GM12878 (cell line): ENCODE measurements at regions not wholly inside any gene's neighbourhood (a gene's known extent, or its start where the extent isn't known, plus 50 kb on each side); places are given as distances from the start of the nearest gene placed in this dataset.

Source experiments
- ATAC-seq: fragments of 200-7000 bp; cut with Tn5 transposase; 3 replicates; pipeline ENCODE4 v1.9.1; 2020; ENCODE audit warnings: mild to moderate bottlenecking, moderate library complexity
- BruUV-seq: library from RNA; stranded (reverse); fragments of 400-500 nt; replicated peaks from 2 replicates; lab custom pipeline; 2021; lab: Mats Ljungman, UMichigan
- CTCF ChIA-PET: fragments of 300-600 bp; sonication (Branson Sonifier 250); formaldehyde crosslinking; extraction: SDS; loops from one replicate; lab custom pipeline; 2021; ENCODE audit warnings: inconsistent platforms; lab: Yijun Ruan, JAX
- POLR2A ChIA-PET: fragments of 350-600 bp; formaldehyde crosslinking; extraction: SDS; loops from one replicate; lab custom pipeline; 2021; ENCODE audit warnings: inconsistent platforms; lab: Charles Lee
- RAD21 ChIA-PET: fragments of 300-600 bp; sonication (Branson Sonifier 250); formaldehyde crosslinking; loops from one replicate; lab custom pipeline; 2023; ENCODE audit warnings: antibody characterized with exemption; ENCODE audit not compliant: unreplicated experiment; lab: Charles Lee
- SMC1A ChIA-PET: fragments of 300-600 bp; sonication (Branson Sonifier 250); formaldehyde crosslinking; loops from one replicate; lab custom pipeline; 2023; ENCODE audit not compliant: unreplicated experiment, uncharacterized antibody; lab: Charles Lee
- DNase-seq: peaks from one replicate; pipeline ENCODE4 v3.0.0-alpha.2; 2011; ENCODE audit warnings: low read depth, low spot score
- FAIRE-seq: peaks from 3 replicates; lab custom pipeline; 2011; peaks lifted over from hg19 to GRCh38; lab: Jason Lieb, UNC
- H2AFZ ChIP-seq: 2 replicates; pipeline ENCODE4 v1.6.0; 2011; ENCODE audit warnings: low read depth, low read length, control low read depth; ENCODE audit not compliant: control insufficient read depth
- H3K27ac ChIP-seq: 2 replicates; pipeline ENCODE4 v1.5.1; 2011; ENCODE audit warnings: control low read depth; ENCODE audit not compliant: control insufficient read depth, insufficient read depth
- H3K27me3 ChIP-seq, 2 experiments: replicated peaks in 1 of 2; 2 replicates each; pipeline versions ENCODE4 v1.6.0 to v1.6.1; 2011; ENCODE audit warnings: low read length in 1 of 2; ENCODE audit not compliant: control insufficient read depth in 2 of 2, insufficient read depth in 2 of 2
- H3K36me3 ChIP-seq, 2 experiments: 2 replicates each; pipeline ENCODE4 v1.5.1; 2011; ENCODE audit warnings: low read length in 1 of 2; ENCODE audit not compliant: control insufficient read depth in 2 of 2, insufficient read depth in 2 of 2
- H3K4me1 ChIP-seq: 2 replicates; pipeline ENCODE4 v1.6.1; 2011; ENCODE audit warnings: mild to moderate bottlenecking, low read length, moderate library complexity, mixed read lengths; ENCODE audit not compliant: control insufficient read depth, insufficient read depth
- H3K4me2 ChIP-seq: 2 replicates; pipeline ENCODE4 v1.6.0; 2011; ENCODE audit warnings: control low read depth; ENCODE audit not compliant: control insufficient read depth, insufficient read depth
- H3K4me3 ChIP-seq: fragments of 200-600 bp; sonication (generic); 2 replicates; pipeline ENCODE4 v1.5.1; 2016
- H3K79me2 ChIP-seq: 2 replicates; pipeline ENCODE4 v1.6.0; 2011; ENCODE audit warnings: low read length; ENCODE audit not compliant: control insufficient read depth, insufficient read depth
- H3K9ac ChIP-seq: 2 replicates; pipeline ENCODE4 v1.8.0; 2011; ENCODE audit warnings: low read length, control low read depth, mixed read lengths; ENCODE audit not compliant: control insufficient read depth, insufficient read depth
- H3K9me3 ChIP-seq: replicated peaks from 3 replicates; pipeline ENCODE4 v1.5.1; 2011; ENCODE audit warnings: mild to moderate bottlenecking, low read length; ENCODE audit not compliant: control insufficient read depth, insufficient read depth
- H4K20me1 ChIP-seq: 2 replicates; pipeline ENCODE4 v1.6.0; 2011; ENCODE audit not compliant: control insufficient read depth, insufficient read depth
- CBX3 ChIP-seq: fragments of 200-600 bp; sonication (generic); IDR thresholded peaks from 2 replicates; pipeline ENCODE4 v1.6.1; 2016; ENCODE audit warnings: low read depth, borderline replicate concordance
- E2F4 ChIP-seq: IDR thresholded peaks from 2 replicates; pipeline ENCODE4 v1.6.1; 2012; ENCODE audit warnings: low read depth, low read length, improper control_type of control experiment
- ETV6 ChIP-seq, 2 experiments: fragments of 450-650 bp in 1 of 2; IDR thresholded peaks in 1 of 2; conservative IDR thresholded peaks in 1 of 2; 2 replicates each; pipeline ENCODE4 v1.6.1; 2014; ENCODE audit warnings: antibody characterized with exemption in 1 of 2, borderline replicate concordance in 1 of 2, low read depth in 1 of 2, mild to moderate bottlenecking in 1 of 2, moderate library complexity in 1 of 2
- JUND ChIP-seq: IDR thresholded peaks from 2 replicates; pipeline ENCODE4 v1.6.1; 2012; ENCODE audit warnings: low read depth, mild to moderate bottlenecking, low read length, improper control_type of control experiment, moderate library complexity
- KLF5 ChIP-seq: fragments of 450-650 bp; IDR thresholded peaks from 2 replicates; pipeline ENCODE4 v1.6.1; 2014; ENCODE audit warnings: mild to moderate bottlenecking; ENCODE audit not compliant: partially characterized antibody
- ZNF384 ChIP-seq: IDR thresholded peaks from 2 replicates; pipeline ENCODE4 v1.6.1; 2012; ENCODE audit warnings: low read depth, mild to moderate bottlenecking, low read length, improper control_type of control experiment, borderline replicate concordance
- WGBS: methylation state at CpG from one replicate; pipeline ENCODE4 v1.1.6; 2016; ENCODE audit warnings: low lambda C conversion rate; ENCODE audit not compliant: insufficient replicate concordance, insufficient coverage; ENCODE audit errors: missing lambda C conversion rate; 5-methylcytosine and 5-hydroxymethylcytosine counted together
- in situ Hi-C: fragments of 300-500 bp; cut with MboI; formaldehyde crosslinking; loops from 9 replicates; pipeline ENCODE4 v1.14.3; 2018; ENCODE audit warnings: mixed read lengths
- intact Hi-C: fragments of 100-400 bp; cut with micrococcal nuclease; formaldehyde crosslinking; loops from one replicate; pipeline ENCODE4 v1.14.2; 2022; ENCODE audit not compliant: unreplicated experiment

DNA sequence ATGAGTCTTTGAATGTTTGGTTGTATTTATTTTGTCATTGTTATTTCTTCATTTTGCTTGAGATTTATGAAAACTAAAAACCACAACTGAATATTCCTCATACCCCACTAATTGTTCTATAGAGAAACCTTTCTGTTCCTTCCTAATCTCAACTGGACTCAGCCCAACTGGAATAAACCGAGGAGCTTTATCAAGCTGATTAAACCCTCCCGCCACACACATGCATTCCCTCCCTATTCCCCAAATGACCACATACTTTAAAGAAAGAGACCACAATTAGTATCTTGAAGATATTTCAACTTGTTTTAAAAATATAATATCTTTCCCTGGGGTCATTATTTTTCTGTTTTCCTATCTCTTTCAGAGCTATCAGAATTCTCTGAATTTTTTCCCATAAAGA lies 107.5 kb downstream of the OSR1 start (continued):
- no peak for TF ChIP-seq ETV6 (conservative IDR thresholded peaks at IDR 0.05 in 1 of 2, IDR thresholded peaks at IDR 0.05 in 1 of 2; ENCODE audit: borderline replicate concordance in 1 of 2, low read depth in 1 of 2)
- TF ChIP-seq, all 136 proteins: peak for 0

GRCh38 chr2:19247186-19247585 lies 111.2 kb downstream of the OSR1 start:
- POLR2A ChIA-PET: no interaction called here
- WGBS: 23% methylated on average over 4 of the region's 4 CpGs
- no peaks in the 10 kb centered on the region for H3K36me3 ChIP-seq
- TF ChIP-seq ZNF384: no peak
- no peak for TF ChIP-seq CBX3
- no peak for TF ChIP-seq KLF5
- TF ChIP-seq E2F4: no peak
- TF ChIP-seq JUND: no peak
- no peaks in the 10 kb centered on the region for H4K20me1 ChIP-seq
- intact Hi-C loops: no loop called here
- RAD21 ChIA-PET: no interaction called here
- H3K27me3 ChIP-seq: no peaks in the 10 kb centered on the region
- no TSS peak for BruUV-seq
- no peaks in the 10 kb centered on the region for H3K4me1 ChIP-seq
- no peak overlapping the region for H3K4me3 ChIP-seq
- no peak overlapping the region for H3K4me2 ChIP-seq
- DNase-seq (no peak), ATAC-seq (no peak), FAIRE-seq (no peak)
- H3K79me2 ChIP-seq: no peaks in the 10 kb centered on the region
- H3K9me3 ChIP-seq: no peaks in the 10 kb centered on the region
- SMC1A ChIA-PET: no interaction called here
- no peak overlapping the region for H3K27ac ChIP-seq
- CTCF ChIA-PET: no interaction called here
- no peak overlapping the region for H2AFZ ChIP-seq
- no peak overlapping the region for H3K9ac ChIP-seq
- in situ Hi-C loops: no loop called here
